GM21423 (cell line): ENCODE measurements at regions not wholly inside any gene's neighbourhood (a gene's known extent, or its start where the extent isn't known, plus 50 kb on each side); places are given as distances from the start of the nearest gene placed in this dataset.
"Not testable (repeated sequence)": the region's sequence is repeated elsewhere in the genome, so short reads cannot be mapped to it uniquely, and the experiment has no call there.

Source experiments
- ATAC-seq: cut with Tn5 transposase; IDR thresholded peaks from one replicate; pipeline ENCODE4 v1.9.1; 2021; ENCODE audit warnings: mild to moderate bottlenecking, moderate library complexity; ENCODE audit not compliant: unreplicated experiment

GRCh38 chr1:104018922-104019674, 269.4 kb downstream of the AMY1C start:
- no peak for ATAC-seq

GRCh38 chr1:104019675-104020049, 270.0 kb downstream of the AMY1C start:
- no peak for ATAC-seq

GRCh38 chr1:104028416-104029035, 278.8 kb downstream of the AMY1C start:
- ATAC-seq, result no peak

GRCh38 chr1:104029456-104029970, 279.8 kb downstream of the AMY1C start:
- no peak for ATAC-seq

GRCh38 chr1:104056786-104057185, 307.1 kb downstream of the AMY1C start:
- ATAC-seq, result no peak

- ATAC-seq, result not testable (repeated sequence)
Observed at GRCh38 chr1:104057219-104057898, 307.7 kb downstream of the AMY1C start.

GRCh38 chr1:104061637-104062036, 311.9 kb downstream of the AMY1C start:
- ATAC-seq, result not testable (repeated sequence)

GRCh38 chr1:104064399-104064798, 314.7 kb downstream of the AMY1C start:
- ATAC-seq, result no peak

GRCh38 chr1:104072915-104073371, 323.2 kb downstream of the AMY1C start:
- no peak for ATAC-seq

- ATAC-seq, result no peak
Observed at GRCh38 chr1:104073463-104073902, 323.8 kb downstream of the AMY1C start.

- ATAC-seq, result no peak
Observed at GRCh38 chr1:104082221-104082620, 332.5 kb downstream of the AMY1C start.

- ATAC-seq, result no peak
Observed at GRCh38 chr1:104084380-104084779, 334.7 kb downstream of the AMY1C start.

- ATAC-seq, result no peak
Observed at GRCh38 chr1:104092698-104093097, 343.0 kb downstream of the AMY1C start.

- no peak for ATAC-seq
Observed at GRCh38 chr1:104098837-104099236, 349.1 kb downstream of the AMY1C start.

- ATAC-seq, result no peak
Observed at GRCh38 chr1:104100115-104100514, 350.4 kb downstream of the AMY1C start.

GRCh38 chr1:104105465-104105864, 355.8 kb downstream of the AMY1C start:
- ATAC-seq, result no peak

GRCh38 chr1:104120525-104120924, 370.8 kb downstream of the AMY1C start:
- no peak for ATAC-seq

GRCh38 chr1:104121271-104121670, 371.6 kb downstream of the AMY1C start:
- ATAC-seq, result no peak

GRCh38 chr1:104125266-104125665, 375.6 kb downstream of the AMY1C start:
- ATAC-seq, result no peak

GRCh38 chr1:104125970-104126369, 376.3 kb downstream of the AMY1C start:
- no peak for ATAC-seq

- ATAC-seq, result peak; percentile 76
Observed at GRCh38 chr1:104132382-104132973, 382.8 kb downstream of the AMY1C start.
